PC-9 (cell line): ENCODE measurements at regions not wholly inside any gene's neighbourhood (a gene's known extent, or its start where the extent isn't known, plus 50 kb on each side); places are given as distances from the start of the nearest gene placed in this dataset.

Experiments
- CTCF ChIP-seq: fragments of 200-600 bp; sonication (generic); conservative IDR thresholded peaks from 2 replicates; pipeline ENCODE4 v1.6.1; 2017; ENCODE audit warnings: mixed run types, antibody characterized with exemption, mild to moderate bottlenecking, moderate library complexity
- EZH2 ChIP-seq: fragments of 200-600 bp; sonication (generic); IDR thresholded peaks from 2 replicates; pipeline ENCODE4 v1.8.0; 2017; ENCODE audit warnings: antibody characterized with exemption, low read depth

GRCh38 chr7:7105800-7106582, 76.4 kb upstream of the C1GALT1 start:
- TF ChIP-seq CTCF = no peak
- TF ChIP-seq EZH2 = no peak
